ENCODE measurements at regions not wholly inside any gene's neighbourhood (a gene's known extent, or its start where the extent isn't known, plus 50 kb on each side); places are given as distances from the start of the nearest gene placed in this dataset.

- no peak for DNase-seq
Observed at GRCh38 chr21:33157303-33157702, 72.4 kb upstream of the IFNAR2 start.

- DNase-seq = no peak
Observed at GRCh38 chr21:33158654-33159053, 71.1 kb upstream of the IFNAR2 start.

GRCh38 chr21:33162436-33162951 is 67.2 kb upstream of the IFNAR2 start:
- no peak for DNase-seq

- no peak for DNase-seq
Observed at GRCh38 chr21:33168886-33169285, 60.9 kb upstream of the IFNAR2 start.

- no peak for DNase-seq
Observed at GRCh38 chr21:33169359-33169758, 60.4 kb upstream of the IFNAR2 start.

- no peak for DNase-seq
Observed at GRCh38 chr21:33171616-33172169, 58.0 kb upstream of the IFNAR2 start.

- no peak for DNase-seq
Observed at GRCh38 chr21:33174756-33175155, 55.0 kb upstream of the IFNAR2 start.

Data from activated gamma-delta T cell treated with Interleukin-2 at 50 U/mL for 16 hours (primary cell).